ENCODE measurements at regions not wholly inside any gene's neighbourhood (a gene's known extent, or its start where the extent isn't known, plus 50 kb on each side); places are given as distances from the start of the nearest gene placed in this dataset.

- Histone ChIP-seq H3K79me2 (ENCODE audit: control insufficient read depth in 1 of 2, insufficient read depth in 2 of 2, low read length in 2 of 2) (no peaks in the 10 kb centered on the region), H3K56ac (replicated peaks; ENCODE audit: insufficient read length, low read depth, low read length) (no peak overlapping the region), H3K9ac (replicated peaks in 1 of 4; ENCODE audit: extremely low read depth in 1 of 4, low read depth in 3 of 4, low read length in 3 of 4) (no peak overlapping the region), H4K8ac (ENCODE audit: extremely low read depth, insufficient read depth, low read length) (no peak overlapping the region), H2BK120ac (replicated peaks; ENCODE audit: low read depth, low read length) (no peak overlapping the region), H3K4me3 (ENCODE audit: extremely low read depth in 1 of 4, insufficient read depth in 2 of 4, low read depth in 3 of 4, low read length in 4 of 4) (no peak overlapping the region), H3K14ac (ENCODE audit: insufficient read length) (no peak overlapping the region), H3K23me2 (ENCODE audit: low read depth, low read length) (no peaks in the 10 kb centered on the region), H2BK15ac (ENCODE audit: low read length) (no peak overlapping the region), H3K23ac (ENCODE audit: insufficient read length) (no peak overlapping the region), H3K4me2 (ENCODE audit: insufficient read depth in 1 of 2, low read depth in 2 of 2, low read length in 2 of 2) (no peak overlapping the region), H3K27me3 (replicated peaks in 1 of 4; ENCODE audit: control insufficient read depth in 3 of 4, extremely low read depth in 1 of 4, insufficient read depth in 3 of 4, low read length in 3 of 4) (no peaks in the 10 kb centered on the region), H2AFZ (ENCODE audit: low read length) (no peak overlapping the region), H3K27ac (ENCODE audit: low read depth, low read length) (no peak overlapping the region), H3K4ac (replicated peaks; ENCODE audit: insufficient read length, low read depth, low read length) (no peak overlapping the region), H4K20me1 (replicated peaks in 1 of 2; ENCODE audit: control insufficient read depth in 1 of 2, insufficient read depth in 2 of 2, low read length in 2 of 2) (no peaks in the 10 kb centered on the region), H2BK12ac (ENCODE audit: low read depth, low read length) (no peak overlapping the region), H4K91ac (replicated peaks; ENCODE audit: insufficient read length, low read length) (no peak overlapping the region), H2BK5ac (ENCODE audit: low read depth, low read length) (no peak overlapping the region), H2BK20ac (ENCODE audit: low read length) (no peak overlapping the region), H2AK5ac (ENCODE audit: low read depth, low read length) (no peak overlapping the region), H3K4me1 (replicated peaks in 1 of 4; ENCODE audit: control insufficient read depth in 3 of 4, insufficient read depth in 4 of 4, low read length in 3 of 4) (no peaks in the 10 kb centered on the region), H3K79me1 (ENCODE audit: low read depth, low read length) (no peaks in the 10 kb centered on the region), H3K9me3 (ENCODE audit: insufficient read depth in 2 of 2, low read depth in 1 of 2, low read length in 1 of 2) (peaks cover 11 to 31% of the 10 kb centered on the region in 2 experiments; a peak in 2 of 4 replicates), H3K18ac (ENCODE audit: extremely low read depth, low read length) (no peak overlapping the region), H4K5ac (ENCODE audit: insufficient read length, low read depth, low read length) (no peak overlapping the region), H3K36me3 (ENCODE audit: control insufficient read depth in 2 of 4, insufficient read depth in 4 of 4, low read length in 3 of 4) (peaks cover 0 to 4% (median 0%) of the 10 kb centered on the region in 4 experiments; a peak in 1 of 8 replicates)
- CTCF ChIA-PET (ENCODE audit: partially characterized antibody) = no interaction called here
- DNase-seq (ENCODE audit: low read depth in 1 of 2, low spot score in 2 of 2) (no peak), FAIRE-seq (no peak)
- 93% methylated on average over 24 of the region's 53 CpGs; no CpG with 5 or more reads in 1 of the 2 experiments for WGBS, 2 experiments (ENCODE audit: extremely low coverage in 1 of 2, insufficient coverage in 1 of 2, insufficient read length in 1 of 2, insufficient replicate concordance in 2 of 2, low coverage in 1 of 2, low lambda C conversion rate in 2 of 2, missing lambda C conversion rate in 1 of 2)
- TF ChIP-seq HDAC2 (IDR thresholded peaks at IDR 0.05; ENCODE audit: borderline replicate concordance in 1 of 2, low read depth in 2 of 2, low read length in 2 of 2) (no peak), GTF2F1 (IDR thresholded peaks at IDR 0.05; ENCODE audit: borderline replicate concordance, low read depth, low read length) (no peak)
- POLR2A ChIA-PET (ENCODE audit: partially characterized antibody) = no interaction called here
Observed at GRCh38 chr15:19899021-19899824, 642.4 kb downstream of the GOLGA6L6 start.
